ENCODE measurements at regions not wholly inside any gene's neighbourhood (a gene's known extent, or its start where the extent isn't known, plus 50 kb on each side); places are given as distances from the start of the nearest gene placed in this dataset.
"Not testable (repeated sequence)": the region's sequence is repeated elsewhere in the genome, so short reads cannot be mapped to it uniquely, and the experiment has no call there.

GRCh38 chr5:177664737-177665136, 64.8 kb downstream of the B4GALT7 start:
- POLR2A ChIA-PET; H3K27me3 ChIP-seq (replicated peaks in 1 of 4; ENCODE audit: control extremely low read depth in 1 of 4, control insufficient read depth in 3 of 4, insufficient read depth in 4 of 4, low read length in 3 of 4); H3K36me3 ChIP-seq (replicated peaks in 1 of 2; ENCODE audit: control extremely low read depth in 1 of 2, control insufficient read depth in 1 of 2, extremely low read depth in 1 of 2, insufficient read depth in 2 of 2, low read length in 1 of 2); H3K4me2 ChIP-seq (replicated peaks; ENCODE audit: low read depth, low read length, poor library complexity, severe bottlenecking); H4K20me1 ChIP-seq (ENCODE audit: control insufficient read depth, insufficient read depth, low read length, poor library complexity, severe bottlenecking); H2AFZ ChIP-seq (ENCODE audit: insufficient read depth, low read depth, low read length, poor library complexity, severe bottlenecking); H3K9me3 Mint-ChIP-seq (ENCODE audit: insufficient read depth); H3K4me3 Mint-ChIP-seq; CTCF ChIA-PET; intact Hi-C loops (cut with micrococcal nuclease); H3K4me3 ChIP-seq (ENCODE audit: control extremely low read depth in 1 of 5, extremely low read depth in 1 of 5, insufficient read depth in 1 of 5, low read depth in 2 of 5, low read length in 4 of 5); DNase-seq; H3K27ac ChIP-seq (ENCODE audit: low read length in 2 of 2); H3K9ac ChIP-seq (ENCODE audit: low read length); ATAC-seq (ENCODE audit: low read depth); H3K4me1 ChIP-seq (ENCODE audit: control insufficient read depth in 2 of 2, insufficient read depth in 2 of 2, low read length in 2 of 2); H3K9me3 ChIP-seq (ENCODE audit: control extremely low read depth in 1 of 3, control insufficient read depth in 2 of 3, insufficient read depth in 1 of 3, low read length in 2 of 3); H3K27me3 Mint-ChIP-seq; H3K27ac Mint-ChIP-seq: not testable (repeated sequence)
- H3K79me2 ChIP-seq (ENCODE audit: control insufficient read depth, insufficient read depth, low read length): peaks cover 16% of the 10 kb centered on the region
- H3K4me1 Mint-ChIP-seq: peaks cover 24% of the 10 kb centered on the region
- no CpG with 5 or more reads among the region's 4 CpGs for WGBS (ENCODE audit: insufficient coverage)

DNA sequence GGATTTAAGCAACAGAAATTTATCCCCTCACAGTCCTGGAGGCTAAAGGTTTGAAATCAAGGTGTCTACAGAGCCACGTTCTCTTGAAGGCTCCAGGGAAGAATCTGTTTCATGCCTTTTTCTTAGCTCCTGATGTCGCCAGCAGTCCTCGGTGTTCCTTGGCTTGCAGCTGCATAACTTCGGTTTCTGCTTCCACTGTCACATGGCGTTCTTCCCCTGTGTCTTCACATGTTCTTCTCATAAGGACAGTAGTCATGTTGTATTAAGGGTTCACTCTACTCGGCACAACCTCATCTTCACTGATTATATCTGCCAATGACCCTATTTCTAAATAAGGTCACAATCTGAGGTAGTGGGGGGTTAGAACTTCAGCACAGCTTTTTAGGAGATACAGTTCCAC, 65.2 kb downstream of the B4GALT7 start:
- H3K4me3 ChIP-seq (ENCODE audit: control extremely low read depth in 1 of 5, extremely low read depth in 1 of 5, insufficient read depth in 1 of 5, low read depth in 2 of 5, low read length in 4 of 5); H3K27me3 ChIP-seq (replicated peaks in 1 of 4; ENCODE audit: control extremely low read depth in 1 of 4, control insufficient read depth in 3 of 4, insufficient read depth in 4 of 4, low read length in 3 of 4); H3K36me3 ChIP-seq (replicated peaks in 1 of 2; ENCODE audit: control extremely low read depth in 1 of 2, control insufficient read depth in 1 of 2, extremely low read depth in 1 of 2, insufficient read depth in 2 of 2, low read length in 1 of 2); H3K4me1 ChIP-seq (ENCODE audit: control insufficient read depth in 2 of 2, insufficient read depth in 2 of 2, low read length in 2 of 2); DNase-seq; ATAC-seq (ENCODE audit: low read depth); H3K27ac ChIP-seq (ENCODE audit: low read length in 2 of 2); H3K9me3 Mint-ChIP-seq (ENCODE audit: insufficient read depth); H3K27me3 Mint-ChIP-seq; H3K4me3 Mint-ChIP-seq; H2AFZ ChIP-seq (ENCODE audit: insufficient read depth, low read depth, low read length, poor library complexity, severe bottlenecking); H4K20me1 ChIP-seq (ENCODE audit: control insufficient read depth, insufficient read depth, low read length, poor library complexity, severe bottlenecking); CTCF ChIA-PET; H3K9me3 ChIP-seq (ENCODE audit: control extremely low read depth in 1 of 3, control insufficient read depth in 2 of 3, insufficient read depth in 1 of 3, low read length in 2 of 3); H3K4me2 ChIP-seq (replicated peaks; ENCODE audit: low read depth, low read length, poor library complexity, severe bottlenecking); POLR2A ChIA-PET; intact Hi-C loops (cut with micrococcal nuclease); H3K27ac Mint-ChIP-seq; H3K9ac ChIP-seq (ENCODE audit: low read length): not testable (repeated sequence)
- WGBS (ENCODE audit: insufficient coverage): no CpG with 5 or more reads among the region's 6 CpGs
- H3K4me1 Mint-ChIP-seq: peaks cover 23% of the 10 kb centered on the region
- peaks cover 16% of the 10 kb centered on the region for H3K79me2 ChIP-seq (ENCODE audit: control insufficient read depth, insufficient read depth, low read length)

DNA sequence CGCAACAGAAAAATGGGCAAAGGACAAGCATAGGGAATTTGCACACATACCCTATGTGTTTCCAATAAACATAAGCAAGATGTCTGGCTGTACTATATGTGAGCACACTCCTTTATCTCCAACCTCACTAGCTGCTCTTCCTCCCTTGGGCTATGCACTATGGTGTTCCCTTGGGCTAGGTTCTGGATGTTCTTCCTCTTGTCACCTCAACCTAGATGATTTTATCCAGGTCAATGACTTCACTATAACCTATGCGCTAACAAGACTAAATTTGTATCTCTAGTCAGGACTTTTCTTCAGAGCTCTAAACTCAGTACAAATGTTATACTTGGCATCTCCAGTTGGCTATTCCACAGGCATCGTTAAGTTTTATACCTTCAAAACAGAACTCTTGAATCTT, 66.0 kb downstream of the B4GALT7 start:
- H3K4me3 Mint-ChIP-seq; H3K27ac ChIP-seq (ENCODE audit: low read length in 2 of 2); H3K27ac Mint-ChIP-seq; H3K9me3 Mint-ChIP-seq (ENCODE audit: insufficient read depth); H2AFZ ChIP-seq (ENCODE audit: insufficient read depth, low read depth, low read length, poor library complexity, severe bottlenecking); H3K9me3 ChIP-seq (ENCODE audit: control extremely low read depth in 1 of 3, control insufficient read depth in 2 of 3, insufficient read depth in 1 of 3, low read length in 2 of 3); H3K4me2 ChIP-seq (replicated peaks; ENCODE audit: low read depth, low read length, poor library complexity, severe bottlenecking); H3K36me3 ChIP-seq (replicated peaks in 1 of 2; ENCODE audit: control extremely low read depth in 1 of 2, control insufficient read depth in 1 of 2, extremely low read depth in 1 of 2, insufficient read depth in 2 of 2, low read length in 1 of 2); ATAC-seq (ENCODE audit: low read depth); H3K4me3 ChIP-seq (ENCODE audit: control extremely low read depth in 1 of 5, extremely low read depth in 1 of 5, insufficient read depth in 1 of 5, low read depth in 2 of 5, low read length in 4 of 5); CTCF ChIA-PET; H3K27me3 Mint-ChIP-seq; H4K20me1 ChIP-seq (ENCODE audit: control insufficient read depth, insufficient read depth, low read length, poor library complexity, severe bottlenecking); H3K27me3 ChIP-seq (replicated peaks in 1 of 4; ENCODE audit: control extremely low read depth in 1 of 4, control insufficient read depth in 3 of 4, insufficient read depth in 4 of 4, low read length in 3 of 4); H3K4me1 ChIP-seq (ENCODE audit: control insufficient read depth in 2 of 2, insufficient read depth in 2 of 2, low read length in 2 of 2); POLR2A ChIA-PET; H3K9ac ChIP-seq (ENCODE audit: low read length); intact Hi-C loops (cut with micrococcal nuclease); DNase-seq: not testable (repeated sequence)
- peaks cover 24% of the 10 kb centered on the region for H3K4me1 Mint-ChIP-seq
- no CpG with 5 or more reads among the region's 3 CpGs for WGBS (ENCODE audit: insufficient coverage)
- H3K79me2 ChIP-seq (ENCODE audit: control insufficient read depth, insufficient read depth, low read length): peaks cover 13% of the 10 kb centered on the region

GRCh38 chr5:177671035-177671754, 71.3 kb downstream of the B4GALT7 start:
- H3K4me3 ChIP-seq (ENCODE audit: control extremely low read depth in 1 of 5, extremely low read depth in 1 of 5, insufficient read depth in 1 of 5, low read depth in 2 of 5, low read length in 4 of 5): peak overlapping the region in 4 of 5 experiments; percentile 28 to 48 (median 38)
- H3K27me3 ChIP-seq (replicated peaks in 1 of 4; ENCODE audit: control extremely low read depth in 1 of 4, control insufficient read depth in 3 of 4, insufficient read depth in 4 of 4, low read length in 3 of 4); CTCF ChIA-PET; H4K20me1 ChIP-seq (ENCODE audit: control insufficient read depth, insufficient read depth, low read length, poor library complexity, severe bottlenecking); H3K27ac ChIP-seq (ENCODE audit: low read length in 2 of 2); H3K9me3 Mint-ChIP-seq (ENCODE audit: insufficient read depth); H3K9me3 ChIP-seq (ENCODE audit: control extremely low read depth in 1 of 3, control insufficient read depth in 2 of 3, insufficient read depth in 1 of 3, low read length in 2 of 3); H3K79me2 ChIP-seq (ENCODE audit: control insufficient read depth, insufficient read depth, low read length); H3K27me3 Mint-ChIP-seq; H2AFZ ChIP-seq (ENCODE audit: insufficient read depth, low read depth, low read length, poor library complexity, severe bottlenecking); DNase-seq; H3K9ac ChIP-seq (ENCODE audit: low read length); H3K4me2 ChIP-seq (replicated peaks; ENCODE audit: low read depth, low read length, poor library complexity, severe bottlenecking); H3K36me3 ChIP-seq (replicated peaks in 1 of 2; ENCODE audit: control extremely low read depth in 1 of 2, control insufficient read depth in 1 of 2, extremely low read depth in 1 of 2, insufficient read depth in 2 of 2, low read length in 1 of 2); H3K27ac Mint-ChIP-seq; POLR2A ChIA-PET; intact Hi-C loops (cut with micrococcal nuclease): not testable (repeated sequence)
- H3K4me1 Mint-ChIP-seq: peaks cover 26% of the 10 kb centered on the region
- H3K4me3 Mint-ChIP-seq: peak overlapping the region; percentile 54
- peak; percentile 20 for ATAC-seq (ENCODE audit: low read depth)
- peaks cover 7 to 11% of the 10 kb centered on the region in 2 donors for H3K4me1 ChIP-seq (ENCODE audit: control insufficient read depth in 2 of 2, insufficient read depth in 2 of 2, low read length in 2 of 2)
- WGBS (ENCODE audit: insufficient coverage): no CpG with 5 or more reads among the region's 37 CpGs
